DMS 273 (cell line): ENCODE measurements at regions not wholly inside any gene's neighbourhood (a gene's known extent, or its start where the extent isn't known, plus 50 kb on each side); places are given as distances from the start of the nearest gene placed in this dataset.

Experiments
- DNase-seq: peaks from one replicate; lab custom pipeline; 2025; ENCODE audit not compliant: unreplicated experiment; lab: John Stamatoyannopoulos, UW

- no peak for DNase-seq
Observed at GRCh38 chr5:88144219-88145001, 124.2 kb downstream of the TMEM161B start.

GRCh38 chr5:88143693-88144218, 124.9 kb downstream of the TMEM161B start:
- no peak for DNase-seq

DNA sequence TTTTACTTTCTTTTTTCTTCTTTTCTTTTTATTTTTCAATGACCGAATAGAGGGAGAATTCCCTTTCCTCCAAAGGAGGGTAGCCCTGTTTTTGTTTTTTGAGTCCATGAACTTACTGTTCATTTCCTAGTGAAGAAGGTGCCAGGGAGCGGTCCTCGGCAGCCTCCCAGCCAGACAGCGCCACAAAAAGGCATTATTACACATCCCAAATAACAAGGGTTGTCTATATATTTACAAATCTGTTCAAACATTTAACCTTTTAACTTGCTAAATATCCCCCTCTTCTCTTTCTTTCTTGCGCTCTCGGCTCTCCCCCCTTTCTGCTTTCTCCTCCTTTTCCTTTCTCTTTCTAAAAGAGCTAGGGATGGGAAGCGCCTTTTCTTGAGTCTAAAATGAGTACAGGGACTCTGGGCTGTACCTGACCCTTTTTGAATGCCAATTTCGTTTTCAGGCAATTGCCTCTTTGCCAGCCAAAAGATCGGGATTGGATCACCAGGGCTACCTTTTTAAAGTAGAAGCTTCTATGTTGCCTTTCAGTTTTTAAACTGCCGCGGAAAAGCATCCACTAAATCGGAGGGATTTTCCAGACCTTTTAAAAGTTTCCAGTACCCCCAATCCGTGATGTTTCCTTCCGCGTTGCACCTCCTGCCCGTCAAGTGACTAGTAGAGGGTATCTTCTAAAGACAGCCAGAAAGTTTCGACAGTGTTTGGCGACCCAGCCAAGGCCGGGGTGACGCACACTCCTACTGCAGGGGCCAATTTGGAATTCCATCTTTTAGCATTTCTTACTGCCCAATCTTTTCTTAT, 125.6 kb downstream of the TMEM161B start:
- DNase-seq = no peak

GRCh38 chr5:88142636-88142885, 126.1 kb downstream of the TMEM161B start:
- DNase-seq = no peak

DNA sequence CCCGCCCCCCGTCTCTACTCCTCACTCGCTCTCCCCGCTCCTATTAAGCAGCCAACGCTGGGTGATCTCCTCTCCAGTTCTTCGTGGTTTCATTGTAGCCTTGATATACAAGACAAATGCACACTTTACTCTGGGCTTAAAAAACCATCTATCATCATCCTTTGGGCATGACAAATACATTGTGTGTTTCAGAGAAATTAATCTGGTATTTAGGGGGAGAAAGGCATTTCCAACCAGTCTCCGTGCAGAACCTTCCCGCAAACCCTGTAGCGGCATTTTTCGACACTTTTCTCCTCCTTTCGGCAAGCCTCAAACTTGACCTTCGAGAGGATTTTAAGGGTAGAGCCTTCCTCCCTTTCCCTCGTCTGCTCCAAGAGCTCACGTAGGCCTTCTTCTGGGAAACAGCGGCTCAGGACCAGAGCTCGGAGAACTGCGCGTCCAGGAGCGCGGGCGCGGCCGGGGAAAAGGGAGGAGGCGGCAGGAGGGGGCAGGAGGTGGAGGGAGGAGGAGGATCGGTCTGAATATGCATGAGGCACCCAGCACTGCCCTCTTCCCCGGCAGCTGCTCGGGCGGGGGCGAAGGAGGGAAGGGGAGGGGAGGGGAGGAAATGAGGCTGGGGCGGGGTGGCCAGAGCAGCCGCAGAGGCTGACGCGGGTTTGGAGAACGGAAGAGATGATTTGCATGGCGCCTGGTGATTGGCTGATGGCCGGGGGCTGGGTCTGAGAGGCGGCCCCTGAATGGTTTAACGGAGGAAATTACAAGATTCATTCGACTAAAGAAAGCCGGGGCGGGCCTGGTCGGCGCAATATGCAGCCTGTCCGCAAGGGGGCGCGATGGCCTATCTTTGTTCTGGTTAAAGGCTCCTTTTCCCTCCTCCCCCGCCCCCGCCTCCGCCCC, 127.5 kb downstream of the TMEM161B start:
- DNase-seq = peak; percentile 99

GRCh38 chr5:88140396-88140855, 128.2 kb downstream of the TMEM161B start:
- peak; percentile 48 for DNase-seq

- DNase-seq = no peak
Observed at GRCh38 chr5:88130211-88130815, 138.3 kb downstream of the TMEM161B start.

GRCh38 chr5:88128813-88129212, 139.8 kb downstream of the TMEM161B start:
- DNase-seq = no peak

GRCh38 chr5:88119535-88120125, 149.0 kb downstream of the TMEM161B start:
- no peak for DNase-seq

GRCh38 chr5:88118179-88118578, 150.5 kb downstream of the TMEM161B start:
- DNase-seq = no peak

- DNase-seq = no peak
Observed at GRCh38 chr5:88117546-88117945, 151.1 kb downstream of the TMEM161B start.

DNA sequence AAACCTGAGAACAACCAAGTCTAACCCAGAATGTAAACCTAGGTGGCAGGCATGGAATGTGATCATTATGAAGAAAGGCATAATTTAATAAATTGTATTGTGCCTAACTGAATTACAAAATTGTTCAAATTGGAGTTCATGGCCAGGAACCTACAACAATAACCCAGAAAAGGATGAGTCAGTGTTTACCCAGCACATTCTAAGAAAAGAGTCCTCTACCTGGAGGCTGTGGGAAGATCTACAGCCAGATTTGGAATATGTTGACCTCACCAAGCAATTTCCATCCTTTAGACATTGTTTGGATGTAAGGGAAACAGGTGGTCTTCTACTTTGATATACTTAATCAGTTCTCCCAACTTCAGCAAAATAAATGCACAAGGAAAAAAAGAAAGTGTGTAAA, 152.2 kb downstream of the TMEM161B start:
- no peak for DNase-seq

- no peak for DNase-seq
Observed at GRCh38 chr5:88115211-88115610, 153.4 kb downstream of the TMEM161B start.

- DNase-seq = no peak
Observed at GRCh38 chr5:88113429-88113828, 155.2 kb downstream of the TMEM161B start.

DNA sequence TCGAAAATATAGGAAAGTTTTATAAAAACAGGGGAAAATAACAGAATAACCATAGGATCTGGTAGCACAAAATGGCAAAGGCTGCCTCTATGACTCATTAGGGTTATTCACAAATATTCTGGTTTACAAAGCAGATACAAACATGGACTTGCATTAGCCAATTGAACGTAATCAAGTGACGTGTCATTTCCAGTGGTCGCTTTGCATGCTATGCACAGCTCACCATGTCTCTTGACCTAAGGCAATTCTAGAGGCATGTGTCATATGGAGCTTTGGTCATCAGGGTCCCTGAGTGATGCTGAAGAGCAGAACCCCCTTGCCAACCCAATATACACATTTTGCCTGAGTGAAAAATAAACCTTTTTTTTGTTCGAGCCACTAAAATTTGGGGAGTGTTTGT, 158.8 kb downstream of the TMEM161B start:
- DNase-seq = no peak

DNA sequence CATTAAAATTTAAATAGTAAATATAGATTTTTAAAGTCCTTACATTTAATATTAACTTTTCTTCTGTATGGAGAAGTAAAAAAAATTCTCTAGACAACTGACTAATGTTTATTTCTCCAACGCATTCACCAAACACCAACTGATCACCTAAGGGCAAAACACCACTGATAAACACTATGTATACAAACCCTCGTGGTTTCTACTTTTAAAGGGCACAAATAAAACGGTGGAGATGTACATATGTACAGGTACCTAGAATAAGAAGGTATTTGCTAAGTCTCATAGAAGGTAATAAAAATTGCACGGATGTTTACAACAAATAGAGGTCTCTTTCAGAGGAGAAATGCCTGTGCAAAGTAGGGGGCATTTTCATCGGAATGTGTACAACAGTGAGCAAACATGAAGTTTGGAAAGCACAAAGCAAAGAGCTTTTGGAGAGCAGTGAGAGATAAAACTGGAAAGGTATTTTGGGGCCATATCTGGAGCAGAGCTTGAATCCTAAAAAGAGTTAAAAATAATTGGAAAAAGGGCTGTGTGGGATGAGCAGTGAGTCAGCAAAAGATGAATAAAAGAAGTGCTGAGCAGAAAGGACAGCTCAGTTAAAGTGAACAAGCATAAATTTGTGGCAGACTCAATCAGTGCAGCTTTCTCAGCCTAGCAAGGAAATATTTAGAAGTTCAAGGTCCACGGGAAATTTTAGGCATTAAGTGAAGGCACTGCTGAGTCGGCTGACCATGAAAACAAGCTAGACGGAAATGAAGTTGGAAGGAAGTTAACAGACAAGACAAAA, 160.0 kb downstream of the TMEM161B start:
- no peak for DNase-seq

GRCh38 chr5:88094906-88095496, 173.6 kb downstream of the TMEM161B start:
- no peak for DNase-seq

GRCh38 chr5:88094403-88094802, 174.2 kb downstream of the TMEM161B start:
- DNase-seq = no peak

DNA sequence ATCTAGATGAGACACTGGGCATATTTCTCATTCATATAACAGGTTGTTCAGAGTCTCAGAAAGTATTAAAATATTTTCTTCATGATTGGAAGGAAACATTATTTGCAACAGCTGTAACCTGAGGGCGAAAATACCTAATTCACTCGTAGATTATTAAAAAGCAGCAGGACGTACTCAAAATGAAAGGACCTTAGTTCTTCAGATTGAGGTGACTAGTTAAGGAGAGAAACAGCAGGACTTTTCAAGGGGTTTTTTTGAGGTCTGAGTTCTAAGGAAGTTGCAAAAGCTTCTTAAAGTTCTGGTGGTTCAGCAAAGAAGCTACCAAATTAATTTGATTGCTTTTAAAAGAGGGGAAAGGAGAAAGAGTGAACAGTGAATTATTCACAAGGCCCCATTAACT, 174.9 kb downstream of the TMEM161B start:
- no peak for DNase-seq
